A549 (cell line): ENCODE measurements at regions not wholly inside any gene's neighbourhood (a gene's known extent, or its start where the extent isn't known, plus 50 kb on each side); places are given as distances from the start of the nearest gene placed in this dataset.

Source experiments
- CTCF ChIP-seq: fragments of >200 bp; sonication (Bioruptor Twin); formaldehyde crosslinking; IDR thresholded peaks from 3 replicates; pipeline ENCODE4 v1.5.1; 2016
- JUNB ChIP-seq: fragments of >200 bp; sonication (Bioruptor Twin); formaldehyde crosslinking; IDR thresholded peaks from 2 replicates; pipeline ENCODE4 v1.6.1; 2016
- POLR2A ChIP-seq: IDR thresholded peaks from 2 replicates; pipeline ENCODE4 v1.6.1; 2012; ENCODE audit warnings: mild to moderate bottlenecking, low read length
- RAD21 ChIP-seq, 2 experiments: fragments of >200 bp in 1 of 2; sonication (Bioruptor Twin) in 1 of 2; formaldehyde crosslinking in 1 of 2; IDR thresholded peaks in 1 of 2; conservative IDR thresholded peaks in 1 of 2; 2 replicates in 1 of 2; 3 replicates in 1 of 2; pipeline ENCODE4 v1.6.1; 2012 to 2018; ENCODE audit warnings: inconsistent platforms in 1 of 2
- USF2 ChIP-seq: fragments of 450-650 bp; IDR thresholded peaks from 2 replicates; pipeline ENCODE4 v1.6.1; 2014; ENCODE audit warnings: antibody characterized with exemption
- TF ChIP-seq, protein P1 (sequence below): IDR thresholded peaks from 2 replicates; pipeline ENCODE4 v1.6.1; 2012

DNA sequence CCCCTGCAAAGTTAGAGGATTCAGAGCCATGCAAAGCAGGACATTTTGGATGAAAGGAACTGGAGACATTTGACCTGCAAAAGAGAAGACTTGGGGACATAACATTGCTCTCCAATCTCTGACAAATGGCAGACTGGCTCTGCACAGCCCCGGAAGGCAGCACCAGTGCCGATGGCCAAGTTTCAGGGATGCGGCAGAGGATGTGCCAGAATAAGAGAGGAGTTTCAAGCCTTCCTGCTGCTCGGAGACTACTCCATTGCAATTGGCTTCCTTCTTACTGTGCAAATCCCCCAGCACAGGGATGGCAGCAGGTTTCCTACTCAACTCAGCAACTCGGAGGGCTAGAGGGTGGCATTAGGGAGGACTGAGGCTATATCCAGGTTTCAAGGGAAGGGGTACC is 268.8 kb upstream of the ZMIZ1 start:
- TF ChIP-seq, protein P1, sequence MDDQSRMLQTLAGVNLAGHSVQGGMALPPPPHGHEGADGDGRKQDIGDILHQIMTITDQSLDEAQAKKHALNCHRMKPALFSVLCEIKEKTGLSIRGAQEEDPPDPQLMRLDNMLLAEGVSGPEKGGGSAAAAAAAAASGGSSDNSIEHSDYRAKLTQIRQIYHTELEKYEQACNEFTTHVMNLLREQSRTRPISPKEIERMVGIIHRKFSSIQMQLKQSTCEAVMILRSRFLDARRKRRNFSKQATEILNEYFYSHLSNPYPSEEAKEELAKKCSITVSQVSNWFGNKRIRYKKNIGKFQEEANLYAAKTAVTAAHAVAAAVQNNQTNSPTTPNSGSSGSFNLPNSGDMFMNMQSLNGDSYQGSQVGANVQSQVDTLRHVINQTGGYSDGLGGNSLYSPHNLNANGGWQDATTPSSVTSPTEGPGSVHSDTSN, result no peak
- TF ChIP-seq USF2, result no peak
- TF ChIP-seq CTCF, result no peak
- no peak for TF ChIP-seq JUNB
- no peak for TF ChIP-seq RAD21 (conservative IDR thresholded peaks at IDR 0.05 in 1 of 2, IDR thresholded peaks at IDR 0.05 in 1 of 2)
- no peak for TF ChIP-seq POLR2A
